AG20443 (cell line): ENCODE measurements at regions not wholly inside any gene's neighbourhood (a gene's known extent, or its start where the extent isn't known, plus 50 kb on each side); places are given as distances from the start of the nearest gene placed in this dataset.
"Not testable (repeated sequence)": the region's sequence is repeated elsewhere in the genome, so short reads cannot be mapped to it uniquely, and the experiment has no call there.

Source experiments
- DNase-seq: peaks from one replicate; pipeline ENCODE4 v3.0.0; 2012; ENCODE audit warnings: low spot score, mixed read lengths

- DNase-seq = no peak
Observed at GRCh38 chr4:44978020-44978419, 251.7 kb upstream of the GNPDA2 start.

- DNase-seq = no peak
Observed at GRCh38 chr4:44965435-44966095, 239.2 kb upstream of the GNPDA2 start.

- DNase-seq = not testable (repeated sequence)
Observed at GRCh38 chr4:44964086-44964485, 237.7 kb upstream of the GNPDA2 start.

- DNase-seq = no peak
Observed at GRCh38 chr4:44961001-44961755, 234.8 kb upstream of the GNPDA2 start.

GRCh38 chr4:44931720-44932119 is 205.4 kb upstream of the GNPDA2 start:
- DNase-seq = no peak

- DNase-seq = no peak
Observed at GRCh38 chr4:44928785-44929184, 202.4 kb upstream of the GNPDA2 start.

- DNase-seq = peak; percentile 11
Observed at GRCh38 chr4:44927399-44928380, 201.3 kb upstream of the GNPDA2 start.

- no peak for DNase-seq
Observed at GRCh38 chr4:44916411-44916810, 190.1 kb upstream of the GNPDA2 start.

- DNase-seq = no peak
Observed at GRCh38 chr4:44914748-44915147, 188.4 kb upstream of the GNPDA2 start.

GRCh38 chr4:44914223-44914622 is 187.9 kb upstream of the GNPDA2 start:
- DNase-seq = no peak

GRCh38 chr4:44912980-44913379 is 186.6 kb upstream of the GNPDA2 start:
- DNase-seq = no peak

GRCh38 chr4:44908565-44908964 is 182.2 kb upstream of the GNPDA2 start:
- no peak for DNase-seq

GRCh38 chr4:44872246-44872645 is 145.9 kb upstream of the GNPDA2 start:
- DNase-seq = no peak

GRCh38 chr4:44871133-44871532 is 144.8 kb upstream of the GNPDA2 start:
- no peak for DNase-seq

GRCh38 chr4:44869985-44870384 is 143.6 kb upstream of the GNPDA2 start:
- no peak for DNase-seq

GRCh38 chr4:44869222-44869882 is 143.0 kb upstream of the GNPDA2 start:
- no peak for DNase-seq

- no peak for DNase-seq
Observed at GRCh38 chr4:44861756-44862155, 135.4 kb upstream of the GNPDA2 start.

GRCh38 chr4:44859477-44859876 is 133.1 kb upstream of the GNPDA2 start:
- no peak for DNase-seq

- DNase-seq = no peak
Observed at GRCh38 chr4:44848466-44848865, 122.1 kb upstream of the GNPDA2 start.

GRCh38 chr4:44845993-44846392 is 119.6 kb upstream of the GNPDA2 start:
- no peak for DNase-seq

GRCh38 chr4:44845309-44845708 is 119.0 kb upstream of the GNPDA2 start:
- no peak for DNase-seq

GRCh38 chr4:44842531-44842930 is 116.2 kb upstream of the GNPDA2 start:
- no peak for DNase-seq
